GM19025 (cell line): ENCODE measurements at regions not wholly inside any gene's neighbourhood (a gene's known extent, or its start where the extent isn't known, plus 50 kb on each side); places are given as distances from the start of the nearest gene placed in this dataset.

Experiments
- ATAC-seq: cut with Tn5 transposase; IDR thresholded peaks from one replicate; pipeline ENCODE4 v1.9.1; 2021; ENCODE audit warnings: mild to moderate bottlenecking, low read depth, moderate library complexity; ENCODE audit not compliant: unreplicated experiment

GRCh38 chr13:48146636-48147035 is 51.7 kb upstream of the MED4 start:
- ATAC-seq = no peak

- no peak for ATAC-seq
These were observed 51.2 kb upstream of the MED4 start for GRCh38 chr13:48146122-48146521.
